H9 (cell line): ENCODE measurements at regions not wholly inside any gene's neighbourhood (a gene's known extent, or its start where the extent isn't known, plus 50 kb on each side); places are given as distances from the start of the nearest gene placed in this dataset.

Experiments used
- DNase-seq: peaks from one replicate; pipeline ENCODE4 v3.0.0-alpha.2; 2017
- H2AFZ ChIP-seq: one replicate; pipeline ENCODE4 v1.6.1; 2013; ENCODE audit warnings: mild to moderate bottlenecking, low read length, control low read depth, moderate library complexity
- H2AK5ac ChIP-seq: 2 replicates; pipeline ENCODE4 v1.6.1; 2013; ENCODE audit warnings: low read length, control low read depth, mixed read lengths; ENCODE audit not compliant: insufficient read length
- H2BK120ac ChIP-seq: one replicate; pipeline ENCODE4 v1.6.1; 2013; ENCODE audit warnings: low read depth, mild to moderate bottlenecking, low read length, control low read depth, inconsistent platforms; ENCODE audit not compliant: poor library complexity, severe bottlenecking
- H2BK12ac ChIP-seq: 2 replicates; pipeline ENCODE4 v1.6.1; 2013; ENCODE audit warnings: low read length, control low read depth, mixed read lengths, low read depth; ENCODE audit not compliant: insufficient read length
- H2BK15ac ChIP-seq: 2 replicates; pipeline ENCODE4 v1.6.1; 2013; ENCODE audit warnings: low read depth, low read length, control low read depth
- H2BK20ac ChIP-seq: one replicate; pipeline ENCODE4 v1.6.1; 2013; ENCODE audit warnings: low read depth, mild to moderate bottlenecking, low read length, control low read depth, inconsistent platforms; ENCODE audit not compliant: poor library complexity, severe bottlenecking
- H2BK5ac ChIP-seq: 2 replicates; pipeline ENCODE4 v1.6.1; 2013; ENCODE audit warnings: low read length, control low read depth, mixed read lengths; ENCODE audit not compliant: insufficient read length
- H3K14ac ChIP-seq: 2 replicates; pipeline ENCODE4 v1.6.1; 2013; ENCODE audit warnings: low read length, control low read depth; ENCODE audit not compliant: insufficient read depth
- H3K18ac ChIP-seq: 2 replicates; pipeline ENCODE4 v1.6.1; 2013; ENCODE audit warnings: low read depth, mild to moderate bottlenecking, mixed read lengths, low read length, control low read depth; ENCODE audit not compliant: insufficient read length
- H3K23ac ChIP-seq: 2 replicates; pipeline ENCODE4 v1.6.1; 2013; ENCODE audit warnings: low read length, control low read depth, mixed read lengths, low read depth; ENCODE audit not compliant: insufficient read length
- H3K23me2 ChIP-seq: 2 replicates; pipeline ENCODE4 v1.6.1; 2013; ENCODE audit warnings: low read depth, mild to moderate bottlenecking, mixed read lengths, low read length, control low read depth; ENCODE audit not compliant: insufficient read length, poor library complexity, severe bottlenecking
- H3K27ac ChIP-seq: 2 replicates; pipeline ENCODE4 v1.5.1; 2013; ENCODE audit warnings: low read length, control low read depth, mixed read lengths, low read depth; ENCODE audit not compliant: insufficient read length
- H3K27me3 ChIP-seq: 2 replicates; pipeline ENCODE4 v1.6.1; 2013; ENCODE audit warnings: low read length, control low read depth, inconsistent platforms; ENCODE audit not compliant: insufficient read depth
- H3K4ac ChIP-seq: 2 replicates; pipeline ENCODE4 v1.6.1; 2013; ENCODE audit warnings: low read depth, mild to moderate bottlenecking, control low read depth, inconsistent platforms, low read length, moderate library complexity
- H3K4me1 ChIP-seq: 2 replicates; pipeline ENCODE4 v1.6.1; 2013; ENCODE audit warnings: low read length, control low read depth, inconsistent platforms; ENCODE audit not compliant: insufficient read depth
- H3K4me2 ChIP-seq: 2 replicates; pipeline ENCODE4 v1.6.1; 2013; ENCODE audit warnings: low read length, control low read depth, mixed read lengths; ENCODE audit not compliant: insufficient read length, insufficient read depth
- H3K56ac ChIP-seq: 2 replicates; pipeline ENCODE4 v1.6.1; 2013; ENCODE audit warnings: low read depth, mild to moderate bottlenecking, mixed read lengths, low read length, control low read depth; ENCODE audit not compliant: insufficient read length
- H3K79me1 ChIP-seq: 2 replicates; pipeline ENCODE4 v1.6.1; 2013; ENCODE audit warnings: low read depth, mild to moderate bottlenecking, moderate library complexity, low read length, control low read depth, inconsistent platforms; ENCODE audit not compliant: insufficient read depth, poor library complexity, severe bottlenecking
- H3K79me2 ChIP-seq: 2 replicates; pipeline ENCODE4 v1.6.1; 2013; ENCODE audit warnings: low read length, control low read depth, inconsistent platforms; ENCODE audit not compliant: insufficient read depth
- H3K9ac ChIP-seq: 2 replicates; pipeline ENCODE4 v1.6.1; 2013; ENCODE audit warnings: low read length, control low read depth, mixed read lengths; ENCODE audit not compliant: insufficient read length; ENCODE audit errors: extremely low read depth
- H3K9me3 ChIP-seq: one replicate; pipeline ENCODE4 v1.6.1; 2013; ENCODE audit warnings: low read depth, low read length, inconsistent platforms; ENCODE audit not compliant: control insufficient read depth
- H3T11ph ChIP-seq: one replicate; pipeline ENCODE4 v1.6.1; 2013; ENCODE audit warnings: mild to moderate bottlenecking, low read length, control low read depth, inconsistent platforms
- H4K20me1 ChIP-seq: one replicate; pipeline ENCODE4 v1.6.1; 2013; ENCODE audit not compliant: control insufficient read depth, insufficient read length, insufficient read depth
- H4K5ac ChIP-seq: 2 replicates; pipeline ENCODE4 v1.6.1; 2013; ENCODE audit warnings: low read depth, mild to moderate bottlenecking, mixed read lengths, low read length, control low read depth; ENCODE audit not compliant: insufficient read length
- H4K8ac ChIP-seq: replicated peaks from 2 replicates; pipeline ENCODE4 v1.6.1; 2013; ENCODE audit warnings: low read length, control low read depth, mixed read lengths, low read depth; ENCODE audit not compliant: insufficient read length
- H4K91ac ChIP-seq: 2 replicates; pipeline ENCODE4 v1.6.1; 2013; ENCODE audit warnings: low read depth, mild to moderate bottlenecking, moderate library complexity, mixed read lengths, low read length, control low read depth; ENCODE audit not compliant: insufficient read length
- H3K27ac Mint-ChIP-seq, 3 experiments: 2 replicates in 2 of 3; 3 replicates in 1 of 3; pipeline ENCODE4 v1.8.0; 2020 to 2021; ENCODE audit warnings: mixed read lengths in 3 of 3, mild to moderate bottlenecking in 1 of 3, moderate library complexity in 1 of 3
- H3K27me3 Mint-ChIP-seq: 2 replicates; pipeline ENCODE4 v1.8.0; 2021; ENCODE audit warnings: low read depth, mild to moderate bottlenecking, moderate library complexity, mixed read lengths
- H3K36me3 Mint-ChIP-seq, 3 experiments: 2 replicates in 2 of 3; 3 replicates in 1 of 3; pipeline ENCODE4 v1.8.0; 2020 to 2021; ENCODE audit warnings: low read depth in 3 of 3, mixed read lengths in 3 of 3; ENCODE audit not compliant: insufficient read depth in 1 of 3
- H3K4me1 Mint-ChIP-seq, 2 experiments: 2 replicates each; pipeline ENCODE4 v1.8.0; 2020; ENCODE audit warnings: mixed read lengths in 2 of 2
- H3K4me3 Mint-ChIP-seq, 2 experiments: 2 replicates in 1 of 2; 3 replicates in 1 of 2; pipeline ENCODE4 v1.8.0; 2020 to 2021; ENCODE audit warnings: mild to moderate bottlenecking in 2 of 2, mixed read lengths in 2 of 2, moderate library complexity in 1 of 2
- H3K9me3 Mint-ChIP-seq, 2 experiments: 2 replicates in 1 of 2; 3 replicates in 1 of 2; pipeline ENCODE4 v1.8.0; 2020; ENCODE audit warnings: mild to moderate bottlenecking in 2 of 2, mixed read lengths in 2 of 2, moderate library complexity in 1 of 2
- TF ChIP-seq, protein P1 (sequence below): fragments of 200-600 bp; sonication (generic); conservative IDR thresholded peaks from 3 replicates; pipeline ENCODE4 v1.8.0; 2021; ENCODE audit warnings: antibody characterized with exemption, mild to moderate bottlenecking

DNA sequence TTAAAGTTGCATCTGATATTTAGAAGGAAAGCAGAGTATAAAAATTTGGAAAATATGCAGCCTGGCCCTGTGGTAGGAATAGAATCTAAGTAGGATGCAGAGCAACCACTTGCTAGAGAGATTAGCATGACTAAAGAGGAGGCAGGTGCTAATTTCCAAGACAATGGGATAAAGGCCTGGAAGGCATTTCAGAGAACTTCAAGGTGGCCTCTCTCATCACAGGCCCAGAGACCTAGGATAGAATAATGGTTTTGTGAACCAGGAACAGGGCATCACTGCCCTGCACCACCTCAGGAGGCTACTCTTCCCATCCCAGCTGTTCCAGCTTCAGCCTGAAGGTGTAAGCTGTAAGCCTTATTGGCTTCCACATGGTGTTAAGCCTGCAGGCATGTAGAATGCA, 621.7 kb upstream of the HS3ST1 start:
- Mint-ChIP-seq H3K27me3 (no peaks in the 10 kb centered on the region), H3K9me3 (peaks cover 7 to 18% of the 10 kb centered on the region in 2 experiments), H3K36me3 (peaks cover 6 to 21% (median 20%) of the 10 kb centered on the region in 3 experiments), H3K27ac (peak overlapping the region; percentile 35 to 79 (median 62); a peak in 5 of 7 replicates), H3K4me1 (peaks cover 25 to 40% of the 10 kb centered on the region in 2 experiments), H3K4me3 (no peak overlapping the region)
- H3K56ac ChIP-seq: no peak overlapping the region
- no peak overlapping the region for H2AK5ac ChIP-seq
- no peak overlapping the region for H4K5ac ChIP-seq
- H3K27me3 ChIP-seq: no peaks in the 10 kb centered on the region
- H3K9ac ChIP-seq: no peak overlapping the region
- no peak overlapping the region for H4K8ac ChIP-seq
- peak; percentile 81 for DNase-seq
- no peak overlapping the region for H3K4ac ChIP-seq
- no peak overlapping the region for H2AFZ ChIP-seq
- H3T11ph ChIP-seq: no peak overlapping the region
- no peak overlapping the region for H4K91ac ChIP-seq
- no peak overlapping the region for H3K14ac ChIP-seq
- no peak overlapping the region for H2BK15ac ChIP-seq
- no peaks in the 10 kb centered on the region for H3K23me2 ChIP-seq
- TF ChIP-seq, protein P1, sequence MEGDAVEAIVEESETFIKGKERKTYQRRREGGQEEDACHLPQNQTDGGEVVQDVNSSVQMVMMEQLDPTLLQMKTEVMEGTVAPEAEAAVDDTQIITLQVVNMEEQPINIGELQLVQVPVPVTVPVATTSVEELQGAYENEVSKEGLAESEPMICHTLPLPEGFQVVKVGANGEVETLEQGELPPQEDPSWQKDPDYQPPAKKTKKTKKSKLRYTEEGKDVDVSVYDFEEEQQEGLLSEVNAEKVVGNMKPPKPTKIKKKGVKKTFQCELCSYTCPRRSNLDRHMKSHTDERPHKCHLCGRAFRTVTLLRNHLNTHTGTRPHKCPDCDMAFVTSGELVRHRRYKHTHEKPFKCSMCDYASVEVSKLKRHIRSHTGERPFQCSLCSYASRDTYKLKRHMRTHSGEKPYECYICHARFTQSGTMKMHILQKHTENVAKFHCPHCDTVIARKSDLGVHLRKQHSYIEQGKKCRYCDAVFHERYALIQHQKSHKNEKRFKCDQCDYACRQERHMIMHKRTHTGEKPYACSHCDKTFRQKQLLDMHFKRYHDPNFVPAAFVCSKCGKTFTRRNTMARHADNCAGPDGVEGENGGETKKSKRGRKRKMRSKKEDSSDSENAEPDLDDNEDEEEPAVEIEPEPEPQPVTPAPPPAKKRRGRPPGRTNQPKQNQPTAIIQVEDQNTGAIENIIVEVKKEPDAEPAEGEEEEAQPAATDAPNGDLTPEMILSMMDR: no peak
- peaks cover 10% of the 10 kb centered on the region; the same call in 1 of the 2 replicates for H3K4me1 ChIP-seq
- H2BK20ac ChIP-seq: peak overlapping the region; percentile 93
- H3K27ac ChIP-seq: peak overlapping the region; percentile 76
- H3K23ac ChIP-seq: no peak overlapping the region
- H2BK5ac ChIP-seq: no peak overlapping the region
- H2BK12ac ChIP-seq: no peak overlapping the region
- no peak overlapping the region for H3K18ac ChIP-seq
- no peaks in the 10 kb centered on the region for H3K9me3 ChIP-seq
- no peaks in the 10 kb centered on the region for H3K79me2 ChIP-seq
- no peaks in the 10 kb centered on the region for H3K79me1 ChIP-seq
- H4K20me1 ChIP-seq: no peaks in the 10 kb centered on the region
- H3K4me2 ChIP-seq: peak overlapping the region; percentile 34
- no peak overlapping the region for H2BK120ac ChIP-seq
